VCaP (cell line): ENCODE measurements at regions not wholly inside any gene's neighbourhood (a gene's known extent, or its start where the extent isn't known, plus 50 kb on each side); places are given as distances from the start of the nearest gene placed in this dataset.

ENCODE experiments used
- H3K27ac ChIP-seq: fragments of 450-650 bp; 2 replicates; pipeline ENCODE4 v1.5.1; 2017
- CTCF ChIP-seq: fragments of 450-650 bp; conservative IDR thresholded peaks from 2 replicates; pipeline ENCODE4 v1.5.1; 2017; ENCODE audit warnings: mild to moderate bottlenecking, moderate library complexity

- no peak overlapping the region for H3K27ac ChIP-seq
- no peak for TF ChIP-seq CTCF
These were observed 103.3 kb downstream of the CTAGE1 start for GRCh38 chr18:22314420-22314819.

GRCh38 chr18:22314001-22314400 lies 103.7 kb downstream of the CTAGE1 start:
- no peak for TF ChIP-seq CTCF
- no peak overlapping the region for H3K27ac ChIP-seq

GRCh38 chr18:22311301-22311700 lies 106.4 kb downstream of the CTAGE1 start:
- no peak for TF ChIP-seq CTCF
- no peak overlapping the region for H3K27ac ChIP-seq

- H3K27ac ChIP-seq, result no peak overlapping the region
- no peak for TF ChIP-seq CTCF
These were observed 108.5 kb downstream of the CTAGE1 start for GRCh38 chr18:22309191-22309590.

GRCh38 chr18:22307528-22307927 lies 110.2 kb downstream of the CTAGE1 start:
- no peak for TF ChIP-seq CTCF
- H3K27ac ChIP-seq, result no peak overlapping the region

GRCh38 chr18:22303927-22304326 lies 113.8 kb downstream of the CTAGE1 start:
- no peak for TF ChIP-seq CTCF
- no peak overlapping the region for H3K27ac ChIP-seq

GRCh38 chr18:22302144-22302543 lies 115.6 kb downstream of the CTAGE1 start:
- no peak for TF ChIP-seq CTCF
- no peak overlapping the region for H3K27ac ChIP-seq
